Duodenal mucosa (tissue), 2 donors: ENCODE measurements at regions not wholly inside any gene's neighbourhood (a gene's known extent, or its start where the extent isn't known, plus 50 kb on each side); places are given as distances from the start of the nearest gene placed in this dataset.

Experiments used
- H3K27ac ChIP-seq: one replicate; pipeline ENCODE4 v1.7.0; 2013; ENCODE audit warnings: low read depth, low read length
- H3K27me3 ChIP-seq, 2 donors: one replicate each; pipeline ENCODE4 v1.7.0; 2013; ENCODE audit warnings: low read length in 2 of 2, control low read depth in 1 of 2; ENCODE audit not compliant: insufficient read depth in 2 of 2, control insufficient read depth in 1 of 2
- H3K36me3 ChIP-seq, 2 donors: one replicate each; pipeline ENCODE4 v1.7.0; 2013; ENCODE audit warnings: low read length in 2 of 2, control low read depth in 1 of 2; ENCODE audit not compliant: insufficient read depth in 2 of 2, control insufficient read depth in 1 of 2
- H3K4me1 ChIP-seq, 2 donors: one replicate each; pipeline ENCODE4 v1.7.0; 2013; ENCODE audit warnings: low read length in 2 of 2, control low read depth in 1 of 2; ENCODE audit not compliant: insufficient read depth in 2 of 2, control insufficient read depth in 1 of 2
- H3K4me3 ChIP-seq, 2 donors: one replicate each; pipeline ENCODE4 v1.7.0; 2013; ENCODE audit warnings: low read length in 2 of 2, low read depth in 1 of 2
- H3K9ac ChIP-seq, 2 donors: one replicate each; pipeline ENCODE4 v1.7.0; 2013; ENCODE audit warnings: low read length in 2 of 2, low read depth in 1 of 2
- H3K9me3 ChIP-seq, 2 donors: one replicate each; pipeline ENCODE4 v1.7.0; 2013; ENCODE audit warnings: low read length in 2 of 2, control low read depth in 1 of 2; ENCODE audit not compliant: control insufficient read depth in 1 of 2

DNA sequence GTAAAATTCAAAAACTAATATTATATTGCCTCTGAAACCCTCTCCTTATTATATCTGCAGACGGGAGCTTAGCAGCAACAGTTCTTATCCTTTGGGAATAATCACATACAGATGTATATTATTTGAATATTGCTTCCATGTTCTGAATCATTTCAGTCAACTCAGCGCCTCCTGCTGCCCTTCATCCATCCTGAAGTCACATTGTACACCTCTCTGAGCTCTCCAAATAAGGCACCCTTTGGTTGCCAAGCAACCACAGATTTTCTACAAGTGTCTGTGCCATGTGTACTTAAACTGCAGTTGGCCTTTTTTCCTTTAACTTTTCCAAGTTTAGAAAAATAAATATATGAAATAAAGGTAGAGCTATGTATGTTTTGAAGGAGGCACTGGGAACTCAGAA lies 384.3 kb downstream of the LRRIQ3 start:
- Histone ChIP-seq H3K9me3 (no peaks in the 10 kb centered on the region), H3K9ac (no peak overlapping the region), H3K27me3 (no peaks in the 10 kb centered on the region), H3K4me1 (no peaks in the 10 kb centered on the region), H3K36me3 (no peaks in the 10 kb centered on the region), H3K4me3 (no peak overlapping the region), H3K27ac (no peak overlapping the region)

DNA sequence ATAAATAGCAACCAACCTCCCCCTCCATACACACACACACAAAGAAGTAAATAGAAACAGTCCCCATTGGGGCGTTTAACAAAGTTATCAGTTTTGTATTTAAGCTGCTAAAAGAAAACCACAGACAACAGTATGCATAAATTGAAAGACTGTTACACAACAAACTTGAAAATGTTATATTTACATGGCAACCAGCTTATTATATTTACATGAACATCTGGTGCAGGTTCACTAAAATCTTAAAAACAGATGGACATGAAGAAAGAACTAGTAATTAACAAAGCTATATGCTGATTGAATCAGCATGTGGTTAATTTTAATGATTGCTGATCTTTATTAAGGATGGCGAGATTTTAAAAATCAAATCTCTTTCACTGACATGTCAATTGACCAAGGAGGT lies 384.7 kb downstream of the LRRIQ3 start:
- Histone ChIP-seq H3K9ac (no peak overlapping the region), H3K9me3 (no peaks in the 10 kb centered on the region), H3K27ac (no peak overlapping the region), H3K4me1 (no peaks in the 10 kb centered on the region), H3K27me3 (no peaks in the 10 kb centered on the region), H3K4me3 (no peak overlapping the region), H3K36me3 (no peaks in the 10 kb centered on the region)

DNA sequence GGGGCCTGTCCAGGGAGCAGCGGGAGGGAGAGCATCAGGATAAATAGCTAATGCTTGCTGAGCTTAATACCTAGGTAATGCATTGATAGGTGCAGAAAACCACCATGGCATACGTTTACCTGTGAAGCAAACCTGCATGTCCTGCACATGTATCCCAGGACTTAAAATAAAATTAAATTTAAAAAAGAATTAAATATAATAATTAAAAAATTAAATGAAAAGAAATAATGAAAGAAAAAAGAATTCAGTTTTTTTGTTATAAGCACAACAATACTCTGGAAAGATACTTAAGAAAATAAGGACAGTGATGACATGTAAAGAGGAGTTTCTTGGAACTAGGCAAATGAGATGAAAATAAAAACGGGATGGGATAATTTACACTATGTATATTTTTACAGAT lies 386.2 kb downstream of the LRRIQ3 start:
- H3K27me3 ChIP-seq: no peaks in the 10 kb centered on the region
- no peaks in the 10 kb centered on the region for H3K4me1 ChIP-seq
- no peak overlapping the region for H3K9ac ChIP-seq
- H3K36me3 ChIP-seq: no peaks in the 10 kb centered on the region
- no peak overlapping the region for H3K27ac ChIP-seq
- H3K9me3 ChIP-seq: no peaks in the 10 kb centered on the region
- H3K4me3 ChIP-seq: no peak overlapping the region

DNA sequence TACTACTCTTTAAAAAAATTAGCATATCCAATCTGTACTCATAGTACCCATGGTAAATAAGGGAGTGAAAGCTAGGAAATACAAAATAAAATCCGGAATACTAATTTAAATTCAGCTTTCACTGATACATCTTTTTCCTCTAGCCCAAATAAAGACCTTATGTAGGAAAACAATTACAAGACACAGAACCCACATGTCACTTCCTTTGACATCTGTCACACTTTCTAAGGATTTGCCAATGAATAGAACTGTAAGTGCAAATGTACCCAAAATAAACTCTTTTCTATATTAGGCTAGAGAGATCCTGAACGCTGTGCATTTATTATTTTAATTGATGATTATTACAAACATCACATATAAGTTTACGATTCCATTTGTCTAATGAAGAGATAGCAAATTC lies 393.0 kb downstream of the LRRIQ3 start:
- H3K9me3 ChIP-seq: no peaks in the 10 kb centered on the region
- no peak overlapping the region for H3K9ac ChIP-seq
- no peak overlapping the region for H3K4me3 ChIP-seq
- H3K27ac ChIP-seq: no peak overlapping the region
- H3K4me1 ChIP-seq: peaks cover 0 to 12% of the 10 kb centered on the region in 2 donors
- no peaks in the 10 kb centered on the region for H3K36me3 ChIP-seq
- H3K27me3 ChIP-seq: no peaks in the 10 kb centered on the region

DNA sequence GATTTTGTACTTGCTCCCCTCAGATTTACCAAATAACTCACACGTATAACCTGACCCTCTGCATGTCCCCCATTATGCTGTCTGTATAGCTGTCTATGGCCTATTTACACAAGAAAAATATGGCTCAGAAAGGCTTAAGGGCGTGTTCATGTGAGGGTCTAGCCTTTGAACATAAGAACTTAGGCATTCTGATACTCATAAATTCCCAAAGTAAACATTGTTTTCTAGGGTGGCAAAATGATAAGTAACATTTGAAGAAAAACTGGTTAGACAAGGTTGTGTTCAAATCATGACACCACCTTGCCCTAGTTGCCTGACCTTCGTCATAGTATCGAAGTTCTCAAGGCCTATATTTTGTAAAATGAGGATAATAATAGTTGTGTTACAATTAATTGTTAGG lies 394.6 kb downstream of the LRRIQ3 start:
- Histone ChIP-seq H3K4me3 (no peak overlapping the region), H3K9ac (no peak overlapping the region), H3K27me3 (no peaks in the 10 kb centered on the region), H3K27ac (no peak overlapping the region), H3K36me3 (no peaks in the 10 kb centered on the region), H3K9me3 (no peaks in the 10 kb centered on the region), H3K4me1 (peaks cover 0 to 12% of the 10 kb centered on the region in 2 donors)

DNA sequence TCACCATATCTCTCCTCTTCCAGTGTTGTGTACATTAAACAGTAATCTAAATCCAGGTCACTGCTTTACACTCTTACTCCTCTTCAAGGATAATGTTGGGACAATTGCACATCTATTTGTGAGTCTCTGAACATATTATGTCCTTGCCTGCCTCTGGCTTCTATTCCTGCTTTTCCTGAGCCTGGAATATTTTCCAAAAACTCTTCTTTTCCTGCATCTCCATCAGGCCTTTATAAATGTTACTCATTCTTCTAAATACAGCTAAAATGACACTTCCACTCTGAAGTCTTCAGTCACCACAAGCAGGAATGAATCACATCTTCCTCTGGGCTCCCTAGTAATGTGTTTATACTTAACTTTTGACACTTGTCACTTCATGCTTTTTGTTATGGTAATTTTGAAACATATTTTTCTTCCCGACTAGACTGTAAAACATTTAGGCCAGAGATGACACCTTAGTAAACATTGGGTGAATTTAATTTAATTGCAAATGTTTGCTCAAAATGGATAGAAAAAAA lies 396.0 kb downstream of the LRRIQ3 start:
- Histone ChIP-seq H3K27me3 (no peaks in the 10 kb centered on the region), H3K36me3 (no peaks in the 10 kb centered on the region), H3K9me3 (no peaks in the 10 kb centered on the region)

DNA sequence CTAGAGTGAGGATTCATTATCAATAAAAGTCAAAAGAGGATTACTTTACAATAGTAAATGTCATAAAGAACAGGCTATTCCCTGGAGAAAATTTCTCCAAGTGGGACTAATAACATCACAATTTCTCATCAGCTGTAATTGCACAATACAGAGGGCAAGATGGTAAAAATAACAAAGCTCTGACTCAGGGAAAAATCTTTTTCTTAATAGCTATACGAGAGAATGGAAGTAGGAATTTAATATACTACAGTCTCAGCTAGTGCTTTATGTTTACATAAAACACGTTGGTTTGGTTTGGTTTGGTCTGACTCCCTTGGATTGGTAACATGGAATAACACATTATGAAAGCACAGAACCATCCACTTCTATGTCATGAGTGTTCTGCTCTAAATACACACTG lies 397.6 kb downstream of the LRRIQ3 start:
- Histone ChIP-seq H3K9me3 (no peaks in the 10 kb centered on the region), H3K27me3 (no peaks in the 10 kb centered on the region), H3K36me3 (no peaks in the 10 kb centered on the region), H3K27ac (no peak overlapping the region), H3K9ac (no peak overlapping the region), H3K4me1 (peaks cover 0 to 12% of the 10 kb centered on the region in 2 donors), H3K4me3 (no peak overlapping the region)

More for the DNA sequence above, 396.0 kb downstream of the LRRIQ3 start:
- Histone ChIP-seq H3K4me3 (no peak overlapping the region), H3K4me1 (peaks cover 0 to 12% of the 10 kb centered on the region in 2 donors), H3K9ac (no peak overlapping the region), H3K27ac (no peak overlapping the region)

DNA sequence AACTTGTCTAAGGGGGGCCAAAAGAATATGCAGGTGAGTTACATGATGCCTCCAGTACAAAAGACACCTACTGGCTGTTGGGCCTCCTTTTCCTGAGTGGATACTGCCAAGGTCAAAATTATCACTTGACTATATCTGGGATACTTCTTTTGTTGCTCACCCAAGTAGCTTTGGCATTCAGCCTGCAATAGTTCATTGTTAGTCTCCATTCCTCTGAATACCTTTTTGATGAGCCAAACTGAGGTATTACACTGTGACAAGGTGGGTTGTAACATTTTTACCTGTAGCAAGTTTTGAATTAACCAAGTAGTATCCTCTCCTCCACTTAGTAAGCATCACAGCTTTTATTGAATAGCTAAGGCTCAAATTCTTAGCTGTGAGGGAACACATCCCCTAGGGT lies 408.0 kb downstream of the LRRIQ3 start:
- no peak overlapping the region for H3K9ac ChIP-seq
- peaks cover 0 to 3% of the 10 kb centered on the region in 2 donors for H3K9me3 ChIP-seq
- H3K36me3 ChIP-seq: no peaks in the 10 kb centered on the region
- no peak overlapping the region for H3K27ac ChIP-seq
- no peaks in the 10 kb centered on the region for H3K27me3 ChIP-seq
- no peak overlapping the region for H3K4me3 ChIP-seq
- no peaks in the 10 kb centered on the region for H3K4me1 ChIP-seq

DNA sequence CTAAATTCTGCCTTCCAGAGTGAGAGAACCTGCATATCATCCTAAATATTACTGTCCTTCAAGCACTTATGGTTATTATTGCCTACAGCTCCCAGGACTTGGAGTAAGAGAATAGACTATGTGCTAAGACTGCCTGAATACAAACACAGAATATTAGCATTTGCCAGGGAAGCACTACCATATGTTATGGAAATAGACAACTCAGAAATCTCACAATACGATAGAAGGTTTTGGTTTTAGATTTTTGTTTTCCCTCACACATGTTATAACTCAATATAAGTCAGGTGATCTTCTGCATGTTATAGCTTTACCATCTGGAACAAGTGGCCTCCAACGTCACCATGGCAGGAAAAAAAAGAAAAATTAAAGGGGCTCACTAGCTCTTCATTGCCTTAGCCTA lies 413.9 kb downstream of the LRRIQ3 start:
- Histone ChIP-seq H3K4me1 (no peaks in the 10 kb centered on the region), H3K27me3 (no peaks in the 10 kb centered on the region), H3K36me3 (no peaks in the 10 kb centered on the region), H3K27ac (no peak overlapping the region), H3K4me3 (no peak overlapping the region), H3K9ac (no peak overlapping the region), H3K9me3 (peaks cover 0 to 3% of the 10 kb centered on the region in 2 donors)

DNA sequence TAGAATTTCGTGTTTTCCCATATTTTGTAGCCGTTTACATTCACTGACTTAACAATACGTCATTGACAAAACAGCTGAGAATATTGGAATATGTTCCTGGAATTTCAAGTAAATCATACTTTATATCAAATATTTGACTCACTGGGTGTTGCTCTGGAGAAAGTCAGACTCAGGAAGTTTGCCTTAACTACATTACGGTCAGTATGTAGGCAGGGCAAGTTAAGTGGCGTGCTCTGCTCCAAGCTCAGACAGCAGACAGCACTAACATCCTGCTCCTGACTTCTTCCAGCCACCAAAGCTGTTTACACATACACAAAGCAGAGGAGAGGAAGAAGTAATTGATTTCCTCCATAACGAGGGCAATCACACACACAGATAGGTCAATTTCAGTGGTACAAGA lies 414.6 kb downstream of the LRRIQ3 start:
- Histone ChIP-seq H3K27ac (no peak overlapping the region), H3K9ac (no peak overlapping the region), H3K36me3 (no peaks in the 10 kb centered on the region), H3K4me1 (no peaks in the 10 kb centered on the region), H3K4me3 (no peak overlapping the region), H3K27me3 (no peaks in the 10 kb centered on the region), H3K9me3 (peaks cover 0 to 3% of the 10 kb centered on the region in 2 donors)

DNA sequence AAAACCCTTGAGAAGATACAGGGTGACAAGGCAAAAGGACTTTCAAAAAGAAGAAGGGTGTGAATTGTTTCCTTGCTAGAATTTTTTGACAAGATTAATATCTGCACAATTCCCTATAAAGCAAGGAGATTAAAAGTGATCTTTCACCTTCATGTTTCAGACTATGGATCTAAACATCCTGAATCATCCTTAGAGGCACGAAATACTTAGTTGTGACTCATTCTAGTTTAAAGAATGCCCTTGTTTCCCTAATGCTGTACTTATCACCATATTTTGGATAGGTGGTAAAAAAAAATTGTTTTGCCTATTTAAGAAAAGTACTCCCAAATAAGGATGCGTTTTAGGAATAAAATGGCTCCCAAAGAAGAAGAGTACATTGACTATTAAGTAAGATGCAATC lies 415.1 kb downstream of the LRRIQ3 start:
- Histone ChIP-seq H3K36me3 (no peaks in the 10 kb centered on the region), H3K4me1 (no peaks in the 10 kb centered on the region), H3K9me3 (peaks cover 0 to 3% of the 10 kb centered on the region in 2 donors), H3K4me3 (no peak overlapping the region), H3K27ac (no peak overlapping the region), H3K27me3 (no peaks in the 10 kb centered on the region), H3K9ac (no peak overlapping the region)
